ENCODE measurements at regions not wholly inside any gene's neighbourhood (a gene's known extent, or its start where the extent isn't known, plus 50 kb on each side); places are given as distances from the start of the nearest gene placed in this dataset.
A peak's percentile ranks its signal among the peaks of the same experiment; 100 is the strongest.

- no peak overlapping the region for H3K4me3 Mint-ChIP-seq
- H3K9me3 Mint-ChIP-seq (ENCODE audit: insufficient read depth), result no peaks in the 10 kb centered on the region
- peaks cover 61% of the 10 kb centered on the region for H3K27me3 Mint-ChIP-seq (ENCODE audit: low read depth)
- CTCF ChIA-PET, result interaction anchor here (1.0 to 2.4 kb wide), 2 partner anchors 19 to 148 kb away, joined by 4 to 13 read pairs; no protein-coding TSS in a partner anchor
- POLR2A ChIA-PET, result no interaction called here
- no peak for DNase-seq
- ATAC-seq, result no peak
- H3K27ac Mint-ChIP-seq, result no peak overlapping the region
- H3K4me1 Mint-ChIP-seq (ENCODE audit: low read depth), result peaks cover 54% of the 10 kb centered on the region
- H3K36me3 Mint-ChIP-seq (ENCODE audit: low read depth), result peaks cover 7% of the 10 kb centered on the region
Measured at GRCh38 chr7:22579961-22580360, 80.0 kb upstream of the STEAP1B start.

DNA sequence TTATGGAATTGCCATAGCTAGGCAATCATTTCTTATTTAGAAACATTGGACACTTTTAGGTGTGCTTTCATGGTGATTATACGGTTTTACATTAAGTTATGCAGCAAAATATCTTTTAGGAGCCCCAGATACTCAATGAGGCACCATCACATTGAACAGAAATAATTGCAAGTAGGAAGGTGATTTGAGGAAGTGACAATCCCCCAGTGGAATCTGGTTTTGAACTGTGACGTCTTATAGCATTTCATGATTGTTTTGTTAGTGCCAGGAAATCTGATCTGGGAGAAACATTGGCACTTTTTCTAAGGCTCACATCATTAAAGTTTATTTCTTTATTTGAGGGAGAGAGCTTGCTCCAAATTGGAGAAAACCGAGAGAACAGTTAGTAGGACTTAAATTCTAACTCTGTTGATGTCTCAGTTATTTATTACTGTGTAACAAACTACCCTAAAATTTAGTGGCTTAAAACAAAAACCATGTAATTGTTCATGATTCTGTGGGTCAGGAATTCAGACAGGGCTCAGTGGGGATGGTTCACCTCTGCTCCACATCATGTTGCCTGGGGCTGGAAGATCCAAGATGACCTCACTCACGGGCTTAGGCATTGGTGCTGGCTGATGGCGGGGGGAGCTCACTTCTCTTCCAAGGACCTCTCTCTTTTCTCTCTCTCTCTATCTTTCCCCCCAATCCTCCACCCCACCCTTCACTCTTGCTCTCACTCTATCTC, 78.2 kb upstream of the STEAP1B start:
- ChIA-PET POLR2A (no interaction called here), CTCF (interaction anchor here (0.7 kb wide), 1 partner anchor 149 kb away, joined by 3 read pairs; the partner anchor contains the start of gene IL6)
- no peak overlapping the region for H3K4me3 Mint-ChIP-seq
- H3K27ac Mint-ChIP-seq, result no peak overlapping the region
- DNase-seq (no peak), ATAC-seq (no peak)
- peaks cover 7% of the 10 kb centered on the region for H3K36me3 Mint-ChIP-seq (ENCODE audit: low read depth)
- H3K9me3 Mint-ChIP-seq (ENCODE audit: insufficient read depth), result no peaks in the 10 kb centered on the region
- H3K27me3 Mint-ChIP-seq (ENCODE audit: low read depth), result peaks cover 58% of the 10 kb centered on the region
- peaks cover 41% of the 10 kb centered on the region for H3K4me1 Mint-ChIP-seq (ENCODE audit: low read depth)

DNA sequence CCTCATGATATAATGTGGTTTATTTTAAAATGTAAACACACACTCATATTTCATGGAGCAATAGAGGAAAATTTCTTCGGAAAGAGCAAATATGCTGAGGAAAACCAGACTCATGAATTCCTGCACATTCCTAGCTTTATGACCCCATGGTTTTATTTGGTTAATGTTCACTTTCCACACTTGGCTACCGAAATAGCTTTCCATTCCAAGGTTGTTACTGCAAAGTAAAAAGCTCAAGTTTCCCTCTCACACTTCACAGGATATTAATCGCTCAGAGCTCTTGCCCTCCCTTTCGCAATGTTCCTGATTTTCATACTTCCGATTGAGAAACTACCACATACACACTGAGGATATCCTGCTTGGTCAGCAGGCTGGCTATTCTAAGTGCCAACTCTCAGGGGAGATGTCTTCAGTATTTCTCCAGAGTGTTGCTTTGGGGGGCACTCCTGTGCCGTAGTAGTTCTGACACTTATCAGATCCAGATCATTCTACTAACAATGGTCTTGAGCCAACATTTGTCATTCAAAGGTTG, 77.5 kb upstream of the STEAP1B start:
- Mint-ChIP-seq H3K4me3 (no peak overlapping the region), H3K27ac (no peak overlapping the region), H3K27me3 (ENCODE audit: low read depth) (peaks cover 57% of the 10 kb centered on the region), H3K36me3 (ENCODE audit: low read depth) (peaks cover 7% of the 10 kb centered on the region), H3K9me3 (ENCODE audit: insufficient read depth) (no peaks in the 10 kb centered on the region), H3K4me1 (ENCODE audit: low read depth) (peaks cover 41% of the 10 kb centered on the region)
- CTCF ChIA-PET, result interaction anchor here (1.0 kb wide), 1 partner anchor 17 kb away, joined by 3 read pairs; no protein-coding TSS in a partner anchor
- POLR2A ChIA-PET, result no interaction called here
- no peak for DNase-seq
- no peak for ATAC-seq

DNA sequence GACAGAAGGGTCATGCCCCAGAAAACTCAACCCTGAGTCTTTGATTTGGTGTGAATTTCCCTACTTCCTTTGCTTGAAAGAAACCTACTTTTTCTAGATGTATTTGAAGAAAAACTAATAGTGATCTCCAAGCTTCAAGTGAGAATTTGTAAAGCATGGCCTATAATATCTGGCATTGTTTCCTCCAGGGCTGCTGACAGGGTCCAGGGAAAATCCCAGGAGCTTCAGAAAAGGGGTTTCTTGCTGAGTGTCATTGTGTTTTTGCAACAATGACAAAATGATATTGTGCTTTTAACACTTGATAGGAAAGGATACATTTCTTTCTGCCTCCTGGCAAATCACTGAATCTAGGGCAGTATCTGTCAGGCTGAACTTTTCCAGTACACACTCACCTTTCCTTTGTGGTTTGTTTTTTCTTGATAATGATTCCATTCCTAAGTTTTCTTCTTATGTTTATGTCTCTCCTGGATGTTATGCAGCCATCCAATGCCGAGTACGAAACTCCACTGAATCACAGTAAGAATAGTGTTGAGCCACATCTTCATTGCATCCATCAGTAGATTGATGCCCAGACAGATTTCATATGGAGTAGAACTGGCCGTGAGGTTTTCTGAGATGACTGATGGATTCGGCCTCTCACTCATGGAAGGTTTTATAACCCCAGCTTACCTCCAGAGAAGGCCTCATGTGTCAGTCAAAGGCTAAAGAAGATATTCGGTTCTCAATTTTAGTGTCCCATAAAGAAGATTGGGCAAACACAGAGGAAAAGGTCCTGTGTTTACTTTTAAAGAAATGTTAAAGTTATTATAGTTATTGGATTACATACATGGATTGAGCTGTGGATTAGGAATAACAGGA, 76.9 kb upstream of the STEAP1B start:
- POLR2A ChIA-PET, result no interaction called here
- no peak for DNase-seq
- Mint-ChIP-seq H3K4me3 (no peak overlapping the region), H3K4me1 (ENCODE audit: low read depth) (peaks cover 44% of the 10 kb centered on the region), H3K36me3 (ENCODE audit: low read depth) (peaks cover 7% of the 10 kb centered on the region), H3K27me3 (ENCODE audit: low read depth) (peaks cover 58% of the 10 kb centered on the region), H3K27ac (no peak overlapping the region), H3K9me3 (ENCODE audit: insufficient read depth) (no peaks in the 10 kb centered on the region)
- CTCF ChIA-PET, result interaction anchor here (1.0 kb wide), 1 partner anchor 17 kb away, joined by 3 read pairs; no protein-coding TSS in a partner anchor
- ATAC-seq, result no peak

DNA sequence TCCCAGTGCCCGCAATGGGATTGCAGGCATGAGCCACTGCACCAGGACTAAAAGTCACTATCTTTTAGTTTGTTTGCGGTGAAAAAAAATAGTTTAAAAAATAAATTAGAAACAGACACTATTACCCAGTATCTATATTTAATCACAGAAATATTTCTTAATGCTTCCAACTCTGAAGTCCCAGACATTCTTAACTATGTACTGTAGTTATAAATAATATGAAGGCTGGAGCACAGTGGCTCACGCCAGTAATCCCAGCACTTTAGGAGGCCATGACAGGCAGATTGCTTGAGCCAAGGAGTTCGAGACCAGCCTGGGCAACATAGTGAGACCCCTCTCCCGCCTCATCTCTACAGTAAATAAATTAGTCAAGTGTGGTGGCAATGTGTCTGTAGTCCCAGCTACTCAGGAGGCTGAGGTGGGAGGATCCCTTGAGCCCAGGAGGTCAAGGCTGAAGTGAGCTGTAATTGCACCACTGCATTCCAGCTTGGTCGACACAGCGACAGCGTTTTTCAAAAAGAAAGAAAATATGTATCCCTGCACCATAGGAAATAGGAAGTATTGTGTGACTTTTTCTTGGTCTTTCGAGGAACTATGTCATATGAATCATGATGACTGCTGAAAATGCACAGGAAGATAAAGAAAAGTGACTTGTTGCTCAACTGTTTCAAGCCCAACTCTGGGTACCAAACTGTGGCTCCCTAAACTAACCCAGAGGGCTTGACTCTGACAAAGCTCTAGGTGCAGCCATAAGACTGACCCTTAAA, 74.9 kb upstream of the STEAP1B start:
- ATAC-seq (no peak), DNase-seq (no peak)
- Mint-ChIP-seq H3K27me3 (ENCODE audit: low read depth) (peaks cover 63% of the 10 kb centered on the region), H3K27ac (no peak overlapping the region), H3K4me3 (no peak overlapping the region), H3K9me3 (ENCODE audit: insufficient read depth) (no peaks in the 10 kb centered on the region), H3K36me3 (ENCODE audit: low read depth) (peaks cover 9% of the 10 kb centered on the region), H3K4me1 (ENCODE audit: low read depth) (peaks cover 41% of the 10 kb centered on the region)
- ChIA-PET CTCF (no interaction called here), POLR2A (no interaction called here)

DNA sequence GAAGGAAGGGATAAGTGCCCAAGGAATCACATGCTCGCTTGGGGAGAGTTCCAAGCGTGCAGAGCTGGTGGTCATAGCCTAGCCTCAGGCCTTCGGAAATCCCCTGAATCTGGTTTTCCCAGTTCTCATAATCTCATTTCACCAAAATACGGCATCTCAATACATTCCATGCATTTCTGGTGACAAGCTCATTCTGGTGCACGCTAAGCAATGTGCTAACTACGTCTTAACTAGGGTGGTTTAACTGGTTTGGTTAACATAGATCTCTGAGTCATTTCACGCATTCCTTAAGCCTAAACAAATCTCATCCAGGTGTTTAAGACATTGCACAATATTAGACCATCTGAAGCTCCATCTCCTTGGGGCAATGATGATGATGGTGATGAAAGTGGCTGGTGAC, 72.9 kb upstream of the STEAP1B start:
- peaks cover 42% of the 10 kb centered on the region for H3K4me1 Mint-ChIP-seq (ENCODE audit: low read depth)
- no peaks in the 10 kb centered on the region for H3K9me3 Mint-ChIP-seq (ENCODE audit: insufficient read depth)
- CTCF ChIA-PET, result no interaction called here
- peaks cover 7% of the 10 kb centered on the region for H3K36me3 Mint-ChIP-seq (ENCODE audit: low read depth)
- DNase-seq, result no peak
- no peak for ATAC-seq
- POLR2A ChIA-PET, result interaction anchor here (1.1 kb wide), 1 partner anchor 22 kb away, joined by 3 read pairs; no protein-coding TSS in a partner anchor
- H3K27me3 Mint-ChIP-seq (ENCODE audit: low read depth), result peaks cover 65% of the 10 kb centered on the region
- H3K4me3 Mint-ChIP-seq, result no peak overlapping the region
- H3K27ac Mint-ChIP-seq, result no peak overlapping the region

DNA sequence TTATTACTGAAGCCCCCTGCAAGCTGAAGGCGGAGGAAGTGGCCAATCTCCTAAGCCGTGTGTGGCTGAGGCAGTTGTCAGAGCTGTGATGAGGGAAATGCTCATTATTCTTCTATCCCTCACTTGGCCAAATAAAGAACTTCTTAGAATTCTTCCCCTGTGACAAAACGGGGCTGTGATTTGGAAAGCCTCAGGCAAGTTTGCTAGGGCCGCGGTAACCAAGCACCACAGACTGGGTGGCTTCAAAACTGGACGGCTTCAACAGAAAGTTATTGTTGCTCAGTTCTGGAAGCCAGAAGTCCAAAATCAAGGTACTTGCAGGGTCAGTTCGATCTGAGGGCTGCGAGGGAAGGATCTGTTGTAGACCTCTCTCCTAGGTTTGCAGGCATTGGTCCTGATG, 72.3 kb upstream of the STEAP1B start:
- Mint-ChIP-seq H3K4me1 (ENCODE audit: low read depth) (peaks cover 37% of the 10 kb centered on the region), H3K9me3 (ENCODE audit: insufficient read depth) (no peaks in the 10 kb centered on the region), H3K27ac (no peak overlapping the region), H3K27me3 (ENCODE audit: low read depth) (peaks cover 65% of the 10 kb centered on the region), H3K36me3 (ENCODE audit: low read depth) (peaks cover 4% of the 10 kb centered on the region), H3K4me3 (no peak overlapping the region)
- ChIA-PET POLR2A (no interaction called here), CTCF (no interaction called here)
- ATAC-seq (no peak), DNase-seq (no peak)

DNA sequence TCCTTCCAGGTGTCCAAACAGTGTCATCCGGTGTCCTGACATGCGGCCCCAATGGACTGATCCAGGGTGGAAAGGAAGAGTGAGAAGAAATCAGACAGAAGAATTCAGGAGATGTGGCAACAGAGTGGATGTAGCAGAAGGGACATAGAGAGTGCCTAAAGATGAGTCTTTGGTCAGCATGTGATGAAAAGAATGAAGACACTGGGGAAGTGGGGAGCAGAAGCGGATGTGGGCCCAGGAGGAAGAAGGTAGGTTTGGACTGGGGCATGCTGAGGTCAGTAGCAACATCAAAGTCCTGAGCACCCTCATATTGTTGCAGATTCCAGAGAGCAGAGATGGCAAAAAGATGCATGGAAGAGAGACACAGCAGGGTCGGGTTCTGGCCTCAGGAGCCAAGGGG, 71.8 kb upstream of the STEAP1B start:
- no peak overlapping the region for H3K4me3 Mint-ChIP-seq
- ATAC-seq, result no peak
- CTCF ChIA-PET, result no interaction called here

DNA sequence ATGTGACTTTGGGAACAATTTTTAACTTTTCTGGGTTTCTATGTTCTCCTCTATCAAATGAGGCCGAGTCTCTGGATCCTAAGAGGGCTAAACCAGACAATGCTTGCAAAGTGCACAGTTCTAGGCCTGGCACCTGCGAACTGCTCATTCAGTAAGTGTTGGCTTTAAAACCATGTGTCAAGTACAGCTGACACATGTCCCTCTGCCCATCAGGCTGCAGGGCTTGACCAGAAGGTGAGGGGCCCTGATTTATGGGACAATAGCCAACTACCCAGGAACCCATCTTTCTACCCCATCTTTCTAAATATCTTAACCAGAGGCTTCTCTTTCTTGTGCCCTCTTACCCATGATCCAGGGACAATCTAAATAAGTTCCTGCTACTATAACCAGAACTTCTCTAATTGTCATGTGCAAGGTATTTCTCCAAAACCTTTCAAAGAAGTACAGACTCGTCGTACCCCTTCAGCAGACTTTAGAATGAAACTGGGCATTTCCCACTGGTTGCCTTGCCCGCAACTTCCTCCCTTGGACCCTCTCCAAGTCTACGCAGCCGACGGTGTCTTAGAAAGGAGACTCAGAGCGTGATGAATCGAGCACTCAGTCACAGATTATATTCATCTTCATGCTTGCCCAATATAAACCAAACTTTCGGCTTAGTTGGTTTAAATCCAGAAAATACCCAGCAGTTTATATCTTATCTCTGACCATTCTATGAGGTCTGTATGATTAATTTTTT, 69.8 kb upstream of the STEAP1B start:
- Mint-ChIP-seq H3K4me1 (ENCODE audit: low read depth) (peaks cover 40% of the 10 kb centered on the region), H3K36me3 (ENCODE audit: low read depth) (peaks cover 7% of the 10 kb centered on the region), H3K27me3 (ENCODE audit: low read depth) (peaks cover 62% of the 10 kb centered on the region), H3K9me3 (ENCODE audit: insufficient read depth) (no peaks in the 10 kb centered on the region), H3K4me3 (no peak overlapping the region), H3K27ac (no peak overlapping the region)
- DNase-seq (no peak), ATAC-seq (peak; percentile 54)
- ChIA-PET POLR2A (no interaction called here), CTCF (no interaction called here)

More for the DNA sequence above, 71.8 kb upstream of the STEAP1B start:
- DNase-seq, result no peak
- no peak overlapping the region for H3K27ac Mint-ChIP-seq
- peaks cover 7% of the 10 kb centered on the region for H3K36me3 Mint-ChIP-seq (ENCODE audit: low read depth)
- H3K4me1 Mint-ChIP-seq (ENCODE audit: low read depth), result peaks cover 33% of the 10 kb centered on the region
- H3K27me3 Mint-ChIP-seq (ENCODE audit: low read depth), result peaks cover 69% of the 10 kb centered on the region
- H3K9me3 Mint-ChIP-seq (ENCODE audit: insufficient read depth), result no peaks in the 10 kb centered on the region
- POLR2A ChIA-PET, result no interaction called here

DNA sequence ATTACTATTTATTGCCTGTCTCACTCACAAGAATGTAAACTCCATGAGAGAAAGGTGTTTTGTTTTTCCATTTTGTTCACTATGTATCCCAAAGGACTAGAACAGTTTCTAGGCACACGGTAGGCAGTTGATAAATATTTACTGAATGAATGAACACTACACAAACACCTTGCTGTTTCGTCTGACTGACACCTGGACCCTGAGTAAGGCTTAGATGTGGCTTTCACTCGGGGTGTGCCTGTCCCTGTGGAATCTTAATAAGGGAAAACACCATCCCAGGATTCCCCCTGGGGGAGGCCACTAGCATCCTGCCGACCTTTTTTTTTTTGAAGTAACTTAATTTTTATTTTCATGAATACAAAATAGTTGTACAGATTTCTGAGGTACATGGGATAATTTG, 66.6 kb upstream of the STEAP1B start:
- H3K36me3 Mint-ChIP-seq (ENCODE audit: low read depth), result peaks cover 7% of the 10 kb centered on the region
- H3K27ac Mint-ChIP-seq, result no peak overlapping the region
- H3K4me1 Mint-ChIP-seq (ENCODE audit: low read depth), result peaks cover 64% of the 10 kb centered on the region
- no peak overlapping the region for H3K4me3 Mint-ChIP-seq
- DNase-seq (no peak), ATAC-seq (no peak)
- ChIA-PET POLR2A (no interaction called here), CTCF (no interaction called here)
- H3K9me3 Mint-ChIP-seq (ENCODE audit: insufficient read depth), result no peaks in the 10 kb centered on the region
- peaks cover 45% of the 10 kb centered on the region for H3K27me3 Mint-ChIP-seq (ENCODE audit: low read depth)

- CTCF ChIA-PET, result interaction anchor here (1.5 kb wide), 1 partner anchor 489 kb away, joined by 4 read pairs; no protein-coding TSS in a partner anchor
- Mint-ChIP-seq H3K4me3 (no peak overlapping the region), H3K27me3 (ENCODE audit: low read depth) (peaks cover 44% of the 10 kb centered on the region), H3K36me3 (ENCODE audit: low read depth) (peaks cover 7% of the 10 kb centered on the region), H3K27ac (peak overlapping the region; percentile 36), H3K4me1 (ENCODE audit: low read depth) (peaks cover 67% of the 10 kb centered on the region), H3K9me3 (ENCODE audit: insufficient read depth) (no peaks in the 10 kb centered on the region)
- no peak for ATAC-seq
- POLR2A ChIA-PET, result no interaction called here
- no peak for DNase-seq
Measured at GRCh38 chr7:22566176-22566575, 66.2 kb upstream of the STEAP1B start.
